NCI-H1436 (cell line): ENCODE measurements at regions not wholly inside any gene's neighbourhood (a gene's known extent, or its start where the extent isn't known, plus 50 kb on each side); places are given as distances from the start of the nearest gene placed in this dataset.
"Not testable (repeated sequence)": the region's sequence is repeated elsewhere in the genome, so short reads cannot be mapped to it uniquely, and the experiment has no call there.

Experiments used
- DNase-seq: peaks from one replicate; lab custom pipeline; 2025; lab: John Stamatoyannopoulos, UW

DNA sequence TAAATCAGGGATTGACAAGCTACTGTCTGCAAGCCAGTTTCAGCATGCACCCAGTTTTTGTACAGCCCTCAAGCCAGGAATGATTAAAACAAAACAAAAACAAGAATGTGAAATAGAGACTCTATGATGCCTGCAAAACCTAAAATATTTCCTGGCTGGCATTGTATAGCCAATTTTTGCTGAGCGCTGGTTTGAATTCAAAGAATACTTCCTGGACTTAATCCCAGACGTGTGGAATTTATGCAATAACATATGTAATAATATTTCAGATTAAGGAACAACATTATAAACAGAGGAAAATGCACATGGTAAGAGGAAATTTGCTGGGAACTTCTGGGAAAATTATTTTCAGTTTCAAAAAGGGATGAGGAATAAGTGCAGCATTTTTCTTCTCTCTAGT, 148.1 kb upstream of the RPRM start:
- no peak for DNase-seq

DNA sequence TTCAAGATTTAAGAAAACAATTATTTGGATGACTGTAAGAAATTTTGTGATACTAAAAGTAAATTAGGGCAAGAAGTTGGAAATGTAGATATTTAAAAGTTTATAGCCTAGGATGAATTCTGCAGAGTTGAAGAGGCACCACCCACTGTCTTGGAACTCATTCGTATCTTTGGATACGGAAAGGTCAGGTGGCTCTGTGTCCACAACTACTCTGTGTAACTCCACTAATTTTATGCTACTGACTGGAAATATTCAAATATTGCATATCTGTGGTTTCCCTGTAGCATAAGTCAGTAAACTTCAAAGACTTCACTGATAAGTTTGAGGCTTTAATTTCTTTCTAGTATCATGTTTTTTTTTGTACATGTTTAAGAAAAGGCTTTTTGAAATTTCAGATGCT, 156.9 kb upstream of the RPRM start:
- DNase-seq = no peak

DNA sequence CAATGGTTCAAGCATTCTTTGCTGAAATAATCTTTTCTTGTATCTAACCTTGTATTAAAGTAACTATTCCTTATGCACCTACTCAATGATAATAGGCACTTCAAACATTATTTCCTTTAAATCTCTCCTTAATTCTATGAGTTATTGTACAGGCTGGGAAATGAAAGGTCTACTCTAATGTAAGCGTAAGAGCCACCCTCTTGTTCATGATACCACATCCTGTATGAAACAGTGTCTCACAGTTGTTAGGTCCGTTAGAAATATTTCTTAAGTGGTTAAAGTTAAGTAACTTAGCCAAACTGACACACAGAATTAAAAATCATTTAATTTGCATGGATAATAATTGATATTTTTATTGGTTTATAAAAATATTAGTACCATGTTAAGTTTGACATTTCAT, 162.5 kb upstream of the RPRM start:
- no peak for DNase-seq

DNA sequence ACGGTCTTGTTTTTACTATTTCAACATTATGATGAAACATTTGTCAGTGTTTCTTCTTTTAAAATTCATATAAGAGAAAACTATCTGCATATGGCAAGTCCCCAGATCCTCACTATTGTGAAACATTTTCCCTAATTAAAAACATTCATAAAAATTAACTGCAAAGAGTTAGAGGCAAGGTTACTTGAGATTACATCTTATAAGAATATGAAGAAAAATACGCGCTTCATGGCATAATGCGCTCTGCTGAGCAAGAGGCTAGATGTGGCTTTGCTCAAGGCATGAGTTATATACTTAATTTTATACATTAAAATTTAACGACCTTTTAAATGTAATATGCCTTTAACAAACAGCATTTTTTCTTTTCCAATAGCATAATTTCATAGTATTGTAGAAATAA, 166.4 kb upstream of the RPRM start:
- no peak for DNase-seq

- no peak for DNase-seq
Measured at GRCh38 chr2:153645599-153645998, 167.0 kb upstream of the RPRM start.

- DNase-seq = no peak
Measured at GRCh38 chr2:153657651-153658050, 179.1 kb upstream of the RPRM start.

- DNase-seq = no peak
Measured at GRCh38 chr2:153661801-153662200, 183.2 kb upstream of the RPRM start.

GRCh38 chr2:153663371-153663770, 184.8 kb upstream of the RPRM start:
- DNase-seq = no peak

- DNase-seq = not testable (repeated sequence)
Measured at GRCh38 chr2:153664009-153664408, 185.4 kb upstream of the RPRM start.

DNA sequence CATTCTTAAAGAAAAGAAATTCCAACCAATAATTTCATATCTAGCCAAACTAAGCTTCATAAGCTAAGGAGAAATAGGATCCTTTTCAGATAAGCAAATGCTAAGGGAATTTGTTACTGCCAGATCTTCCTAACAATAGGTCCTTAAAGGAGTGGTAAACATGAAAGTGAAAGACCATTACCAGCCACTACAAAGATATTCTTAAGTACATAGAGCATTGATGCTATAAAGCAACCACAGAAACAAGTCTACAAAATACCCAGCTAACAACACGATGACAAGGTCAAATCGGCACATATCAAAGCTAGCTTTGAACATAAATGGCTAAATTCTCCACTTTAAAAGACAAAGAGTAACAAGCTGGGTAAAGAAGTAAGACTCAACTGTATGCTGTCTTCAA, 188.9 kb upstream of the RPRM start:
- DNase-seq = no peak

- no peak for DNase-seq
Measured at GRCh38 chr2:153668923-153669322, 190.4 kb upstream of the RPRM start.

- DNase-seq = no peak
Measured at GRCh38 chr2:153710128-153710527, 161.6 kb upstream of the GALNT13 start.

GRCh38 chr2:153715218-153715850, 156.4 kb upstream of the GALNT13 start:
- no peak for DNase-seq

DNA sequence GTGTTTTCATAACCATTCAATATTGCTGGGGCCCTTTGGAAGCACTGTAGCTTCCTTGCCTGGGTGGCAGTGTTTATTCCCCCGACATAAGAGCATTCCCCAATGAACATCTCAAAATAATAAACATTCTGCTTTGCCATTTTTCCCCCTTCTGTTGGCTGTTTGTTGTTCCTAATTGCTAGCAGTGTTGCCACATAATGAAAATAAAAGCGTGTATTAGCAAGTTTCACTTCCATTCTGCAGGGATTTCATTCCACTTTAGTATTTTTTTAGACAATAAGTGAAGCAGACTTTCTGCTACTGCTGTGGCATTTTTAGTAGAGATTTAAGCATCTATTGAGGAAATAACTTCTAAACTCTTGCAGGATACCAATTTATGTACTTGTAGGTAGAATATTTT, 154.7 kb upstream of the GALNT13 start:
- no peak for DNase-seq

GRCh38 chr2:153739394-153739793, 132.3 kb upstream of the GALNT13 start:
- no peak for DNase-seq

DNA sequence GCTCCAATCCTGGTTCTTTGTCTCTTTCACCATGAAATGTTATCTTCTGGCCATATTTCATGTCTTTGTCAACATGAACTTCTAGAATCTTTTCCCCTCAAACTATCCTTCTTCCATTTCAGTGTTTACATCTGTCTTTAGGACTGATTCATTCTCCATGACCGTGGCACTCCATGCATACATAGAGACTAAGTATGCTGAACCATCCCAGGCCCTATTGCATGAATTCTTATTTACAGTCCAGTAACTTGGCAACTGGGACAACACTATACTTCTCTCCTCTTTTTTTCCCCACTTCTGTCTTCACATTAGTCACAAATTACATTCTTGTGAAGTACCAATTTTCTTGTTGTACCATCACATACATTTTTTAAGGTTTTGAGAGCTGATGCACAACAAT, 109.8 kb upstream of the GALNT13 start:
- no peak for DNase-seq

GRCh38 chr2:153766415-153766814, 105.3 kb upstream of the GALNT13 start:
- no peak for DNase-seq

- no peak for DNase-seq
Measured at GRCh38 chr2:153770359-153770991, 101.2 kb upstream of the GALNT13 start.

- DNase-seq = no peak
Measured at GRCh38 chr2:153780241-153780640, 91.5 kb upstream of the GALNT13 start.

GRCh38 chr2:153786016-153786415, 85.7 kb upstream of the GALNT13 start:
- DNase-seq = no peak

DNA sequence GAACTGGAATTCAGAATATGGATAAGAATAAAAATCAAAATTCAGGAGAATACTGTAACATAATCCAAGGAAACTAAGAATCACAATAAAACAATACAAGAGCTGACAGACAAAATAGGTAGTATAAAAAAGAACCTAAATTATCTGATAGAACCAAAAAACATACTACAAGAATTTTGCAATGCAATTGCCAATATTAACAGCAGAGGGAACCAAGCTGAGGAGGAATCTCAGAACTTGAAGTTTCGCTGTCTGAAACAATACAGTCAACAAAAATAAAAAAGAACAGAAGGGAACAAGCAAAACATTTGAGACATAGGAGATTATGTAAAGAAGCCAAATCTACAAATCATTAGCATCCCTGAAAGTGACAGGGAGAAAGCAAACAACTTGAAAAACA, 84.1 kb upstream of the GALNT13 start:
- no peak for DNase-seq

DNA sequence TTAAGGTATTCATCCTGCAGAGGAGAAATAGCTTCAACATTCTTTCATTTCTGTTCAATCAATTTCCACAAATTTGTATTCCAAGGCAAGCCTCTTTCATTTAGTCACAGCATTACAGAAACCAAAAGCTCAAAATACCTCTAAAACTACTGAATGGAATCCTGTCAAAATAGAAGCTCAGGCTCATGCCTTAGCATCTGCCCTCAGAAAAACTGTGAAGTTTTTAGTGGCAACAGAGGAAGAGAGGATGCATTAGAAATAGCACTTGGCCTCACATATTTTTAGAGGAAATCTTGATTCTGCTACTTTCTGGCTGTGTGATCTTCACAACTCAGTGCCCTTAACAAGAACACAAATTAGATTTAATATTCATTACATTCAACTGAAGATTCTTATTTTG, 69.1 kb upstream of the GALNT13 start:
- no peak for DNase-seq

- no peak for DNase-seq
Measured at GRCh38 chr2:153808679-153809078, 63.0 kb upstream of the GALNT13 start.

GRCh38 chr2:153811516-153811915, 60.2 kb upstream of the GALNT13 start:
- DNase-seq = peak; percentile 10
